Psoas muscle (tissue), 7 donors: ENCODE measurements at regions not wholly inside any gene's neighbourhood (a gene's known extent, or its start where the extent isn't known, plus 50 kb on each side); places are given as distances from the start of the nearest gene placed in this dataset.

Experiments used
- ATAC-seq, 4 donors: fragments of 200-7000 bp; cut with Tn5 transposase; one replicate each; pipeline ENCODE4 v1.9.1; 2020; ENCODE audit warnings: moderate library complexity in 3 of 4, mild to moderate bottlenecking in 2 of 4
- DNase-seq, 2 donors: peaks; one replicate each; pipeline ENCODE4 v3.0.0-alpha.2; 2020
- H3K27ac ChIP-seq: fragments of 200-600 bp; one replicate; pipeline ENCODE4 v1.8.0; 2022
- H3K27me3 ChIP-seq, 3 donors: fragments of 200-600 bp in 1 of 3; one replicate each; pipeline versions ENCODE4 v1.6.1 to v1.8.0; 2013 to 2022; ENCODE audit warnings: low read length in 2 of 3, mild to moderate bottlenecking in 2 of 3, moderate library complexity in 1 of 3; ENCODE audit not compliant: insufficient read depth in 3 of 3
- H3K36me3 ChIP-seq, 2 donors: fragments of 200-600 bp in 1 of 2; one replicate each; pipeline versions ENCODE4 v1.6.1 to v1.8.0; 2013 to 2022; ENCODE audit warnings: low read depth in 1 of 2, mild to moderate bottlenecking in 1 of 2, moderate library complexity in 1 of 2; ENCODE audit not compliant: insufficient read depth in 1 of 2
- H3K4me1 ChIP-seq: fragments of 200-600 bp; one replicate; pipeline ENCODE4 v1.8.0; 2022
- H3K4me3 ChIP-seq: fragments of 200-600 bp; one replicate; pipeline ENCODE4 v1.8.0; 2022; ENCODE audit warnings: mild to moderate bottlenecking
- H3K9me3 ChIP-seq: fragments of 200-600 bp; one replicate; pipeline ENCODE4 v1.8.0; 2022
- CTCF ChIP-seq: fragments of 200-600 bp; IDR thresholded peaks from one replicate; pipeline ENCODE4 v1.8.0; 2022; ENCODE audit warnings: antibody characterized with exemption
- WGBS, 3 donors: extraction: QIAGEN DNeasy Blood & Tissue Kit; methylation state at CpG; one replicate each; pipeline versions ENCODE4 v1.1.6 to v1.1.7; 2013; 5-methylcytosine and 5-hydroxymethylcytosine counted together
- intact Hi-C, 2 donors: fragments of 100-400 bp; cut with DNase I; formaldehyde crosslinking; loops; one replicate each; pipeline versions ENCODE4 v1.11.0 to v1.14.2; 2022
- donor health status: healthy with polysubstance abuse.
- donor health status: DM: no; HTN: no; CAD: no; lungs with moderate emphysema.
- donor health status: Bipolar disorder and iron deficiency.
- donor health status: healthy.
- donor health status: DM: yes; HTN: yes; CAD: no.
- donor health status: DM: no; HTN: no; CAD: no.
- donor health status: DM: yes; HTN: yes; CAD: no.

GRCh38 chr12:31876568-31877424 lies 82.4 kb upstream of the RESF1 start:
- no peak overlapping the region for H3K27ac ChIP-seq
- WGBS, 3 donors, result 45 to 47% (median 47%) methylated on average over 12 to 13 of the region's 13 CpGs
- ATAC-seq, result no peak
- H3K27me3 ChIP-seq, result no peaks in the 10 kb centered on the region
- TF ChIP-seq CTCF, result no peak
- H3K4me1 ChIP-seq, result no peaks in the 10 kb centered on the region
- H3K9me3 ChIP-seq, result no peaks in the 10 kb centered on the region
- no peaks in the 10 kb centered on the region for H3K36me3 ChIP-seq
- H3K4me3 ChIP-seq, result no peak overlapping the region
- intact Hi-C loops, result no loop called here
- DNase-seq, result no peak

- H3K4me1 ChIP-seq, result no peaks in the 10 kb centered on the region
- no peak overlapping the region for H3K27ac ChIP-seq
- no peak for TF ChIP-seq CTCF
- 77 to 85% (median 84%) methylated on average over 8 of the region's 8 CpGs for WGBS, 3 donors
- no peak for ATAC-seq
- intact Hi-C loops, result no loop called here
- no peak for DNase-seq
- no peaks in the 10 kb centered on the region for H3K27me3 ChIP-seq
- H3K4me3 ChIP-seq, result no peak overlapping the region
- no peaks in the 10 kb centered on the region for H3K36me3 ChIP-seq
- H3K9me3 ChIP-seq, result no peaks in the 10 kb centered on the region
Observed at GRCh38 chr12:31875609-31875964, 83.6 kb upstream of the RESF1 start.

- Histone ChIP-seq H3K4me3 (no peak overlapping the region), H3K27me3 (no peaks in the 10 kb centered on the region), H3K36me3 (no peaks in the 10 kb centered on the region), H3K4me1 (no peaks in the 10 kb centered on the region), H3K27ac (peak overlapping the region; percentile 63), H3K9me3 (no peaks in the 10 kb centered on the region)
- TF ChIP-seq CTCF, result no peak
- WGBS, 3 donors, result 21 to 30% (median 25%) methylated on average over 6 of the region's 6 CpGs
- intact Hi-C loops, result no loop called here
- DNase-seq (peak; percentile 41 to 57), ATAC-seq (peak in 2 of 4 donors; percentile 61 to 66)
Observed at GRCh38 chr12:31874961-31875608, 84.1 kb upstream of the RESF1 start.

- Histone ChIP-seq H3K27me3 (no peaks in the 10 kb centered on the region), H3K36me3 (no peaks in the 10 kb centered on the region), H3K27ac (no peak overlapping the region), H3K9me3 (no peaks in the 10 kb centered on the region), H3K4me1 (no peaks in the 10 kb centered on the region), H3K4me3 (no peak overlapping the region)
- 69 to 74% (median 72%) methylated on average over 19 of the region's 19 CpGs for WGBS, 3 donors
- no peak for TF ChIP-seq CTCF
- intact Hi-C loops, result no loop called here
- DNase-seq, result no peak
- no peak for ATAC-seq
Observed at GRCh38 chr12:31872831-31873604, 86.2 kb upstream of the RESF1 start.
